ENCODE measurements at regions not wholly inside any gene's neighbourhood (a gene's known extent, or its start where the extent isn't known, plus 50 kb on each side); places are given as distances from the start of the nearest gene placed in this dataset.

DNA sequence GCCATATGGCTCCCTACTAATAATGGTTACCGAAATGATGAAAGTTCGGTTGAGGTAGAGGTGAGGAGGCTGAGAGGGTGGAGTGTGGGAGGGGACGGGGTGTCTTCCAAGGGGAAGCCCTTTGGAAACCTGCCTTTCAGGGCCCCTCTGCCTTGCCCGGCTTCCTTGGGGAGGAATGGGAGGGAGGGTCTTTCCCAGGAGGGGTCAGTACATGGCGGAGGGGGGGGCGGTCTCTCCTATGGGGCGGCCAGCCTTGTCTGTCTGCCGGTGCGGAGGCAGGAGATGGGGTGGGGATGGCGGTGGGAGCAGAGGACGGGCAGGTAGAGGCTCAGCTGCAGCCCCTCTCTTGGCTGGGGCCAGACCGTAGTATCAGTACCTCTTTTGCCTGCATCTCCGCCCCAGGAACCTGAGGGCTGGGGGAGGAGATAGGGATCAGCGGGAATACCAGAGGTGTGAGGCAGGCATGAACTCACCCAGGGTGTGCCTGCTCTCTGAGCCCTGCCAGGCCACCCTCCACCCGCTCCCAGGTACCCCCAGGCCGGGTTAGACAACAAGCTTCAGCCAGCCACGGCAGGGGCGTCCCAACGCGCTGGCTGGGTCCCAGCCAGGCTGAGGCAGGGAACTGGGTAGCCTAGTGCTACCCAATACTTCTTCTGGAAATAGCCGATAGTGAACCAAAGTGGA lies 79.4 kb upstream of the POU3F1 start:
- no peak for DNase-seq (ENCODE audit: low read depth in 1 of 2, low spot score in 1 of 2)

DNA sequence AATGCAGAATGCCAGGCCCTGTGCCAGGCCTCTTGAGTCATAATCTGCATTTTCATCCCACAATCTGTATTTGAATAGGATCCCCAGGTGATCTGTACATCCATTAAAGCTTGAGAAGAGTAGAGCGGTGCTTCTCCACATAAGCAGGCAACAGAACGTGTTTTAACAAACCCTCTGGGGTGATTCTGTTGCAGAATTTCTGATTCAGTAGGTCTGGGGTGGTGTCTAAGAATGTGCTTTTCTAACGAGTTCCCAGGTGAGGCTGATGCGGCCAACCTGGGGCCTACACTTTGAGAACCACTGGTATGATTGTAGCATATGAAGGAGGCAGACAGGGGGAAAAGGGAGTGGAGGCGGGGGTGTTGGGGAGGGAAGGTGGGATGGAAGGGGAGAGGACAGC lies 78.4 kb upstream of the POU3F1 start:
- DNase-seq (ENCODE audit: low read depth in 1 of 2, low spot score in 1 of 2), result no peak

DNA sequence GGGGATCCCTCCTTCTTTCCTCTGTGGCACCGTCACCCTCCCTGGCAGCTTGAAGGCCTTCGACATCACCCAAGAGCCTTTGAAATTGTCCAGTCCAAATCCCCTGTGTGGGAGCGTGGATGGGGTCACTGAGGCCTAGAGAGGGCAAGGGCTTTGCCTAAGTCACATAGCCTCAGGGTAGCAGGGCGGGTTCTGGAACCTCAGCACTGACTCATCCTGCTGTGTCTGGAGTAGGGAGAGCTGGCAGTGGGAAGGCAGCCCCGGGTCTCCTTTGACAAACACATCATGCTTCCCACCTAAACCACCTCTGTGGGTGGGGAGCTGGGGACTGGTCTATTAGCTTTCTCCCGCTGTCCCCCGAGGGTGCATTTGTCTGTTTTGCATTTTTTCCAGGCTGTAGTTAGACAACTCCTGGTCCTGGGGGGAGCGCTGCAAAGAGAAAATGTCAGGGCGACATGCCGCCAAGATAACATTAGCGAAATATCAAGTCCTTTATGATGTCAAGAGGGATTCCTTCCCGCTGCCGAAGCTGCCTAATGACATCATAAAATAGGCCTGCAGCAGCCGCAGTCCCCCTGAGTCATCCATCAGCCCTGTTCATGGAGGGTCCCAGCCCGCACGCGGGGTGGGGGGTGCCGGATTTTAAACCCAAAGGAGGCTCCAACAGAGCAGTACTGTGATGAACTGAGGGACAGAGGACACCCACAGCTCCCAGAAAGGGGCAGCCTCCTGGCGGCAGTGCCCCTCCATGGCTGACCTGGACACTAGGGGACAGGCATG lies 77.0 kb upstream of the POU3F1 start:
- no peak for DNase-seq (ENCODE audit: low read depth in 1 of 2, low spot score in 1 of 2)

DNA sequence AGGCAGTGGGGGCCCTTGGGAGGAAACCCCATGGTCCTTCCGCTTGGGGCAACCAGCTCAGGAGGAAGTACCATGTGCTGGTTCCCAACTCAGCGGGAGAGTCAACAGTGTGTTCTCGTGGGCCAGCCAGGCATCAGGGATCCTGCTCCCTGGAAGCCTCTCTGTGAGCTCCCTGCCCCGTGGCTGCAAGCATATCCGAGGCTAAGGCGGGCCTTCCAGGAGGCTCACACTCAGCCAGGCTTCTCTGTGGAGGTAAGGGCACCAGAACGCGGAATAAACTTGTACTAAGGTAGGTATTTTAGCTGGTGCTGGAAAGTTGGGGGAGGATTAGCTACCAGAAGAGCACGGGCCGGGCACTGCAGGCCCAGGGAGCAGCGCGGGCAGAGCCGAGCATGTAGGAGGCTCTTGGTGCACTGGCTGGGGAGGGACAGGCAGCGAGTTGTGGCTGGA lies 74.7 kb upstream of the POU3F1 start:
- DNase-seq (ENCODE audit: low read depth in 1 of 2, low spot score in 1 of 2), result no peak

DNA sequence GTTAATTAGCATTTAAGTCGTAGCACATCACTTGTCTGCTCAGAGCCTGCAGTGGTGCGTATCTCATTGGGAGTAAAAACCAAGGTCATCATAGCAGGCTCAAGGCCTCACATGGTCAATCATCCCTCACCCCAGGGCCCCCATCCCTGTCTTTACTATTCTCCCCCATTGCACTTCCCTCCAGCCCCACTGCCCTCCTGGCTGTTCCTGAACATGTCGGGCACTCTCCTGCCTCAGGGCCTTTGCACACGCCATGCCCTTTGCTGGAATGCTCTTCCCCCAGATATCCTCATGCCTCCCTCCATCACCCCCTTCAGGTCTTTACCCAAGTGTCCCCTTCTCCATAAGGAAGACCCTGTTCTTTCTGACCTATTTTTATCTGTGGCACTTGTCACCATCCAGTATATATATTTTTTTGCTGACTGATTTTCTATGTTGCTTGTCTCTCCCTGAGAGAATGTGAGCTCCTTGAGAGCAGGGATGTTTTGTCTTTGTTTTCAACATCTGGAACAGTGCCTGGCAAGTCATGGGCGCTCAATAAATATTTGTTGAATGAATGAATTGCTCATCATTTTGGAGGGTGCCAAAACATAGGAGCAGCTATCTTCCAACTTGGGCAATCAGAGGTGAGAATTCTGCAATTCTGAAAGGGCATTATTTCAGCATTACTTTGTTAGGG lies 74.1 kb upstream of the POU3F1 start:
- no peak for DNase-seq (ENCODE audit: low read depth in 1 of 2, low spot score in 1 of 2)

DNA sequence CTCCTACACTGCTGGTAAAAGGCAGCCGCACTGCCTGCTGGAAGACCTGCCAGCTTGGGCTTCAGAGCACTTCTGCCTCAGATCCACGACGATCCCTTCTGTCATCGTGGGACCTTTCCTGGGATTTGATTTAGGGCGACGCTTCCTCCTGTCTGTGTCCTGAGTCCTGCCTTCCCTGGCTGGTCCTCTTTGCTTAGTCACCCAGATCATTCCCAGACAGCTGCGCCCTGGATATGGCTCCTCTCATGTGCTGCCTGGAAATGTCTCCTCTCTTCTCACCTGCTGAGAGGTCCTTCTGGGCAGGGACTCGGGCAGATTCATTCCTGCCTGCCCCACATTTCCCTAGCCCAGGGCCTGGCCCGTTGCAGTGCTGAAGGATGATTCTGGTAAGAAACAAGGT lies 72.4 kb upstream of the POU3F1 start:
- no peak for DNase-seq (ENCODE audit: low read depth in 1 of 2, low spot score in 1 of 2)

DNA sequence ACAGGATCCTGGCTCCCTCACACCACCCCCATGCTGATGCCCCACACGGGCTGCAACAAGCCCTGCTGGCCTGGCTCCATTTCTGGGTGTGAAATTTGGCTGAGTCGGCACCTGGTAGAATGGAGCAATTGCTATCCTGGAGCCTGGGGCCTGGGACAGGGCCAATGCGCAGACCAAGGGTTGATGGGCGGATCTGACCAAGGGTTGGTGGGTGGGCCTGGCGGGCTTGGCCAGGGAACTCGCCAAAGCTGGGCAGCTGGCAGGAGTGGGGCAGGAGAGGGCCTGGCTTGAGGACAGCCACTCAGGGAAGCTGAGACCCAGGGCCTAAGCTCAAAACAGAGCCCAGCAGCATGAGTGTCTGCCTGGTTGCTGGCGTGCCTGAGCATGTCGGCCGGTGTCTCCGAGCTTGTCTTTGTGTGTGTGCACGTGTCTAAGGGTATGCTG lies 70.9 kb upstream of the POU3F1 start:
- DNase-seq (ENCODE audit: low read depth in 1 of 2, low spot score in 1 of 2), result no peak

DNA sequence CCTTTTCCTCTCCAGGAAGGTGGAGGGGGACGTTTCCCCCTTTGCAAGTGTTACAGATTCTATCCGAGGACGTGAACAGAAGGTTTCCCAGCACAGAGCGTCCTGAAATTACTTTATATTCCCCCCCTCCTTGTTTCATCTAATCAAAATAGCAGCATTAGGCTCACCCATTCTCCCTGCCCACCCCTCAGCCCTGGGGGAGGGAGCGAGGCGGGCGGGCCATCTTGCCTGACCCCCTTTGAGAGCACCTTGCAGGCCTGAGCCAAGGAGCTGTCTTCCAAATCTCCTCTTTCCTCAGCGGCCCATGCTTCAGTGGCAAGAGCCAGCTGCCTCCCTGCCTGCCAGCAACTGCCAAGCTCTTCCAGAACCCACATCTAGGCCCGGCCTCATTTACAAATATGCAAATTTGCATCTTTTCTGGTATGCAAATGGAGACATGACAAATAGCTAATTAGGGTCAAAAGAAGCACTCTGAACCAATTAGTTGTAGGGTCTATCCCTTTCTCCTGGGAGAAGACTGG lies 69.1 kb upstream of the POU3F1 start:
- DNase-seq (ENCODE audit: low read depth in 1 of 2, low spot score in 1 of 2), result no peak

DNA sequence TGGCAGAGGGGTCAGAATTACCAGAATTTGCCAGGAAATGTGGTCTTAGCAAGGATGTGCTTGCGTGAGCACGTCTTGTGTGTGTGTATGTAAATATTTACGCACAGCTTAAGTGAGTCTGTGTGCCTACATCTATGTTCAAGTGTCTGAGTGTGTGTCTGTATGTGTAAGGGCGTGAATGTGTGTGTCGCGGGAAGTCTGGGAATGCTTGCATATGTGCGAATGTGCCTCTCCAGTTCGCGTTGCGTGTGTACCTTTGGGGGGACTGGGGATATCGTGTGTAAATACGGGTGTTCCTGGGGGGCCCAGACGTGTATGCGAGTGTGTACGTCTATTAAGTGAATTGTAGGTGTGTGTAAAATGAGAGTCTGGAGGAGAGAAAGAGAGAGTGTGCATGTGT lies 68.6 kb upstream of the POU3F1 start:
- no peak for DNase-seq (ENCODE audit: low read depth in 1 of 2, low spot score in 1 of 2)

DNA sequence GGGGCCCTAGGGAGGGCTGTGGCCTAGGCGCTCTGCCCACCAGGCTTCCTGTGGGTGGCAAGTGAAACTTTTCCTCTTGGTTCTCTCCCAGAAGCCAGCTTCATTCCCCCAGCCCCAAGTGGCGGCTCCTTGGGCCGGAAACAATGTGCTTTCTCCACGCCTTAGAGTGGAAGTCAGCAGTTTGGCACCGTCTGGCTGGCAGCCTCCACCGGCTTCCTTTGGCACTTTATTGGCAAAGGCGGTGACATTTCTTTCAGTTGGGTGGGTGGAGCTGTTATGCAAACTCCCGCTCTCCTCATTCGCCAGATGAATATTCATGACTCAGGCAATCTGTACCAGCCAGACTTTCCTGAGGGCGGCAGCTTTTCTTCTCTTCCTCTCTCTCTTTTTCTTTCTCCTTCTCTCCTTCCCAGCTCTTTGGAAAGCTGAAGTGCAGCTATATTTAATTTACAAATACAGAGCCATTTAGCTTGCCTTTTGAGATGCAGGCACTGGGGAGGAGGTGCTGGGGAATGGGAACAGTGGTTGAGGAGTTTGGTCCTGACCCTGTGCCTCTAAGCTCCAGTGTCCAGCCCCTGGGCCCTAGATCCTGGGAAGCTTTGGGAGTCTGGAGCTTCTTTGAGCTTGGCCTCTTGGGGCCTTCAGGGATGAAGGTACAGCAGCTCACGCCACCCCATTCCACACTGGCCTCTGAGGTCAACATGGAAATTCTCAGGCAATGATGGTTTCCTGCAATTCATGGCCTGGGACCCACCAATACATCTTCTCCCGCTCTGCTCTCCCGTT lies 67.8 kb upstream of the POU3F1 start:
- DNase-seq (ENCODE audit: low read depth in 1 of 2, low spot score in 1 of 2), result no peak

DNA sequence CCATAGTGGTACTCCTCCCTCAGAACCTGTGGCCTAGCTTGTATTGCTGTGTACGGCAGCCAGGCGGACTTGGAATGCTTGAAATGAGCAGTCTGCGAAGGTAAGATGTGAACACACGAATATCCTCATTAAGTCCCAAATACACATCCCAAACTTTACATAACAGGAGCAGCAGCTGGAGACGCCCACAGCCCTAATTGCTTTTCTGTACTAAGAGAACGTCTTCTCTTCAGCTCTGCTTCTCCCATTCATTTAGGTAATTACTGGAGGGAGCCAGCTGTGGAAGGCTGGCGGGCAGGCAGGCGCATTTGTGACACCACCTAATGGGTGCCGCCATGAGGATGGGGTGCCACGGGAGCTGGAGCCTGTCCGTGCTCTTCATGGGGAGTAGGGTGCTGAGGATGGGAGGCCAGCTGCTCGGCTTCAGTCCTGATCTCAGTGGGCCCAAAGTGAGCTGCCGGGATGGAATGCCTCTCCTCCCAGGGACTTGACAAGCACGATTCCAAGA lies 66.6 kb upstream of the POU3F1 start:
- DNase-seq (ENCODE audit: low read depth in 1 of 2, low spot score in 1 of 2), result no peak

DNA sequence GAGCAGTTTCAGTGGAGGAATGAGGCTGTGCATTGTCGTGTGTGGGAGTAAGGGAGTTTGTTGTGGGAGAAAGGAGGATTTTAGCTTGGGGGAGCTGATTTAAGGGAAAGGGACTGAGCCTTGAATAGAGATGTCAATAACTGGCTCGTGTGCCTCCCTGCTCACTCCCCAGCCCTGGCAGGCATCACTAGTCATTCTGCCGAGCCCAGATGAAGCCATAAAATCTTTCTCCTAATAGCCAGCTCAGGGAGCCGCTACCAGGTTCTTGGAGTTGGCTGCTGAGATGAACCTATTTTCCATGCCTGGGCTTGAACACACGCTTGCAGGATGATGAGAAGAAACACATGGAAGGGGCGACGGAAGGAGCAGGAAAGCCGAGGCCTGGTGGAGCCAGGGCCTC lies 65.0 kb upstream of the POU3F1 start:
- DNase-seq (ENCODE audit: low read depth in 1 of 2, low spot score in 1 of 2), result no peak

DNA sequence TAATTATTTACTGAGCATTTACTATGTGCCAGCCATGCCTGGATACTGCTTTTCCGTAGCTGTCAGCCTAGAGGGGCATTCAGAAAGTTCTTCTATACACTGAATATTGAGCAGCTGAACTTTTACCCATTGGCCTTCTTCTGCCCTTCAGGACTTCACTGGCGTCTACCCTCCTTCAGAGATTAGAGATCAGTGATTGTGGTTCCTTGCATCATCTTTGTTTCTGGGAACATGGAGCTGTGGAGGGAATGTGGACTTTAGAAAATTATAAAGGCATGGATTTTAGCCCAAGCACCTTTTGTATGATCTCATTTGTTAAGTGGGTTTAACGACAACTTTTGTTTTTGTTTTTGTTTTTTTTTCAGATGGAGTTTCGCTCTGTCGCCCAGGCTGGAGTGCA lies 58.7 kb upstream of the POU3F1 start:
- DNase-seq (ENCODE audit: low read depth in 1 of 2, low spot score in 1 of 2), result no peak

DNA sequence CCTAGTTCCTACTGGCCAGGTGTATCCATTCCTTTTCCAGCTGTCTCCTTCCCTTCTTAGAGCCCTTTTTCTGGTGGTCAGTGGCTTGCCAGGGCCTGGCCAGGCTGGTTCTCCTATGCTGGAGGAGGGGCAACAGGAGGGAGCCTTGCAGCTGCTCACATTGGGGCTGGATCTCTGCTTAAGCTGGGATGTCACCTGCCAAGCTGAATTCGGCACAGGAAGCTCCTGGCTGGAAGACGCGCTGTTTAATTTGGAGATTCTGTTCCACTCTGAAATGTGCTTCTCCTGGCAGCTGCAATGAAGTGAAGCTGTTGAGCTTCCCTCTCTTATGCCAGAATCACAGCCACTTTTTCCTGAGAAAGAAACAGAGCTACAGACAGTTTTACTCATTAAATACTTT lies 56.0 kb upstream of the POU3F1 start:
- no peak for DNase-seq (ENCODE audit: low read depth in 1 of 2, low spot score in 1 of 2)

DNA sequence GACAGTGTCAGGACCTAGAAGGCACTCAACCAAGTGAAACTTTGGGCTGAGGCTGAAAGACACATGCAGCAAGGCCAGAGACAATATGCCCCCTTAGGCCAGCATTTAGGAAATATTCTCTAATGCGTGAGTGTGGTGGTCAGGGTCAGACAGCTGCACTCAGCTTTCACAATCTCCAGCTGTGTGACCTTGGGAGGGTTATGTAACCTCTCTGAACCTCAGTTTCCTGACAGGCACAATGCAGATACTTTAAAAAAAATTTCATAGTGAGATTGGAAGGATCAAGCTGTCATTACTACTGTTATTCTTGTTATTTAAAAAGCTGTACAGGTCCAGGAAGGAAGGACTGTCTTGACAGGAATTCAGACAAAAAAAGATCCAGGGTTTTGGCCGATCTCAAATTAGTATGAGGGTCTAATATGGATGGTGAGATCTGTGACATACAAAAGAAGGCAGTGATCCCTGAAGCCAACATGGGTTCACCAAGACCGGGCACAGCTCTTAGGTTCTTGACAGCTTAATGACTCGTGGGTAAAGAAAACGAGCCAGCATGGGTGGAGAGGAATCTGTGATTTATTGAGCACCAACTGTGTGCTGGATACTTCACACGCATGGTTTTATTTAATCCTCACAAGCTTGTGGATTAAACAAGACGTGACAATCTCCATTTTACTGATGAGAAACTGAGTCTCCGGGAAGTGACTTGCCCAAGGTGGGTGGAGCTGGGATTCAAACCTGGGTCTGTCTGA lies 54.6 kb upstream of the POU3F1 start:
- DNase-seq (ENCODE audit: low read depth in 1 of 2, low spot score in 1 of 2), result no peak

DNA sequence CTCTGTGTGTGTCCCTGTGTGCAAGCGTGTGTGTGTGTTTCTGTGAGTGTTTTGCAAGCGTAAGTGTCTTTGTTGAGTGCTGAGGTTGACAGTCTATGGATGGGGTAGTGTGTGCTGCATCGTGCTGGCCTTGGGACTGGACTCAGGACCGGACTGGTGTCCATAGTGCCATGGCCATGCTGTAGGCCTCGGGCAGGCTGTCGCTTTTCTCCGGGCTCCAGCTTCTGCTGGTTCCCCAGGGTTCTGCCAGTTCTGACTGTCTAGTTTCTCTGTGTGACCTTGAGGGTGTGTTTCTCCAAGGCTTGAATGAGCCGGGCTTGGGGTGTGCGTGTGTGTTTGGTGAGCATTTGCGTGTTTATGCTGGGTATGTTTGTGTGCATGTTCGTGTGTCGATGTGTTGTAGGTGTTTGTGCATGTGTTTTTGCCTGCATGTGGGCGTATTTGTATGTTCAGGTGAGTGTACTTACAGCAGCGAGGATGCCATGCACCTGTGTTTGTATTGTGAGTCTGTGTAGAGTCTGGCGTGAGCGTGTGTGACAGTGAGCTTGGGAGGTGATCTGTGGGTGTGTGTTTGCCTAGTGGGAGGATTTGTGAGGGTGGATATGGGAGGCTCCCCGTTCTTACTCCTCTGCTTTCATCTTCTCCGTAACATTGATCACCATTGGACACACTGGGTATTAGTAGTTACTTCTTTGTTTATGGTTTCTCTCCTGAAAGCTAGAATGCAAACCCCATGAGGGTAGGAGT lies 51.7 kb upstream of the POU3F1 start:
- DNase-seq (ENCODE audit: low read depth in 1 of 2, low spot score in 1 of 2), result no peak

DNA sequence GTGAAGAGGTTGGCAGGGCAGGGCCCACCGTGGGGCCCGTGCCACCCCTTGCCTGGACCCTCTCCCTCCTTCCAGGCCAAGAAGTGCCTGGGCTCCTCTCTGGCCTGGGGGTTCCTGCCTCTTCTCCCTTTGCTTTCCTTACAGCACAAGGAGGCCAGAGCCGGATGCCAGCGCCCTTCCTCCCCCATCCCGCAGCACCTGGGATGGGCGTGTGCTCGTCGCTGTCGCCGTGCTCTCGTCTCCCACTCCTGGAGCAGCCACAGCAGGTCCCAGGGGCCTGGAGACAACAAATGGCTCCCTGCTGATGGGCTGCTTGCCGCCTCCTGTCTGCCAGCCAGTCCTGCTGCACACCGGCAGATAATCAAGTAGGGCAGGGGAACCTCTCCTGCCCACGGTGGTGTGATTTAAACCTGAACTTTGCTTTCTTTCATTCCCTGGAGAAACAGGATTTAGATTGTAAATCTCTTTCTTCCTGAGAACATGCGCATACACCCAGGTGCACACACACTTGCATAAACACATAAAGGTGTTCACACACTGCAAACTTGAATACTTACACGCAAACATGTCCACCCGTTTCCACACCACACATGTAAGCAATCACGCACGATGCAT lies 50.8 kb upstream of the POU3F1 start:
- DNase-seq (ENCODE audit: low read depth in 1 of 2, low spot score in 1 of 2), result no peak
